GM23338 (cell line): ENCODE measurements at regions not wholly inside any gene's neighbourhood (a gene's known extent, or its start where the extent isn't known, plus 50 kb on each side); places are given as distances from the start of the nearest gene placed in this dataset.

Experiments
- CREB1 ChIP-seq: fragments of 250-450 bp; sonication (Bioruptor Pico); IDR thresholded peaks from 2 replicates; pipeline ENCODE4 v1.5.0; 2020; ENCODE audit warnings: low read depth, mild to moderate bottlenecking, moderate library complexity
- CTCF ChIP-seq, 2 experiments: fragments of 200-600 bp in 1 of 2; sonication (generic) in 1 of 2; conservative IDR thresholded peaks; 2 replicates each; pipeline versions ENCODE4 v1.5.1 to v1.6.1; 2016 to 2017; ENCODE audit warnings: antibody characterized with exemption in 2 of 2, low read depth in 2 of 2, mild to moderate bottlenecking in 2 of 2, moderate library complexity in 1 of 2
- ETS1 ChIP-seq: IDR thresholded peaks from 2 replicates; pipeline ENCODE4 v1.6.1; 2016; ENCODE audit warnings: antibody characterized with exemption
- EZH2 ChIP-seq: fragments of 200-600 bp; sonication (generic); IDR thresholded peaks from one replicate; pipeline ENCODE4 v1.8.0; 2017; ENCODE audit warnings: antibody characterized with exemption, mild to moderate bottlenecking, low read depth; ENCODE audit not compliant: unreplicated experiment
- EZH2phosphoT487 ChIP-seq: fragments of 200-600 bp; sonication (generic); IDR thresholded peaks from one replicate; pipeline ENCODE4 v1.8.1; 2018; ENCODE audit warnings: antibody characterized with exemption; ENCODE audit not compliant: unreplicated experiment
- JUNB ChIP-seq: IDR thresholded peaks from one replicate; pipeline ENCODE4 v1.6.1; 2016; ENCODE audit warnings: antibody characterized with exemption; ENCODE audit not compliant: unreplicated experiment
- NANOG ChIP-seq: IDR thresholded peaks from 2 replicates; pipeline ENCODE4 v1.6.1; 2016; ENCODE audit warnings: antibody characterized with exemption, borderline replicate concordance
- POLR2AphosphoS5 ChIP-seq: IDR thresholded peaks from 2 replicates; pipeline ENCODE4 v1.6.1; 2016; ENCODE audit warnings: antibody characterized with exemption, low read depth
- REST ChIP-seq: IDR thresholded peaks from one replicate; pipeline ENCODE4 v1.6.1; 2018; ENCODE audit warnings: antibody characterized with exemption; ENCODE audit not compliant: unreplicated experiment
- STAT1 ChIP-seq: IDR thresholded peaks from one replicate; pipeline ENCODE4 v1.6.1; 2016; ENCODE audit warnings: antibody characterized with exemption; ENCODE audit not compliant: unreplicated experiment
- ZNF114 ChIP-seq: fragments of 250-450 bp; sonication (Bioruptor Pico); IDR thresholded peaks from 2 replicates; pipeline ENCODE4 v1.5.0; 2020; ENCODE audit warnings: mild to moderate bottlenecking, moderate library complexity
- ZNF331 ChIP-seq: fragments of 250-450 bp; sonication (Bioruptor Pico); IDR thresholded peaks from 2 replicates; pipeline ENCODE4 v1.5.0; 2020; ENCODE audit warnings: low read depth, mild to moderate bottlenecking, moderate library complexity
- ZNF462 ChIP-seq: fragments of 250-450 bp; sonication (Bioruptor Pico); IDR thresholded peaks from 2 replicates; pipeline ENCODE4 v1.5.0; 2020; ENCODE audit warnings: mild to moderate bottlenecking, moderate library complexity

- TF ChIP-seq CTCF (conservative IDR thresholded peaks at IDR 0.05; ENCODE audit: low read depth in 2 of 2) (no peak), EZH2 (no peak), POLR2AphosphoS5 (no peak), CREB1 (CRISPR knock-in tag) (no peak), REST (no peak), EZH2phosphoT487 (no peak), STAT1 (no peak), JUNB (no peak), ZNF114 (CRISPR knock-in tag) (no peak), ZNF462 (CRISPR knock-in tag) (no peak), NANOG (no peak), ZNF331 (no peak), ETS1 (no peak)
These were observed 542.0 kb upstream of the GCFC2 start for GRCh38 chr2:76252704-76253103.
